ENCODE measurements at regions not wholly inside any gene's neighbourhood (a gene's known extent, or its start where the extent isn't known, plus 50 kb on each side); places are given as distances from the start of the nearest gene placed in this dataset.

- intact Hi-C loops (cut with DNase I): no loop called here
- 61 to 71% (median 67%) methylated on average over 6 of the region's 6 CpGs for WGBS, 3 donors
Measured at GRCh38 chr10:125332548-125333208, 172.3 kb upstream of the CTBP2 start.

GRCh38 chr10:125331056-125331455 lies 170.7 kb upstream of the CTBP2 start:
- Histone ChIP-seq H3K27me3 (no peaks in the 10 kb centered on the region), H3K27ac (no peak overlapping the region), H3K9me3 (no peaks in the 10 kb centered on the region), H3K36me3 (no peaks in the 10 kb centered on the region), H3K4me1 (ENCODE audit: insufficient read depth) (no peaks in the 10 kb centered on the region), H3K4me3 (no peak overlapping the region)
- TF ChIP-seq POLR2A (IDR thresholded peaks at IDR 0.05): no peak
- no peak for TF ChIP-seq CTCF (IDR thresholded peaks at IDR 0.05)
- intact Hi-C loops (cut with DNase I): no loop called here
- DNase-seq: no peak
- 90 to 92% (median 91%) methylated on average over 7 of the region's 7 CpGs for WGBS, 3 donors

More at GRCh38 chr10:125332548-125333208, 172.3 kb upstream of the CTBP2 start:
- no peak overlapping the region for H3K27ac ChIP-seq
- TF ChIP-seq EP300 (IDR thresholded peaks at IDR 0.05): no peak
- TF ChIP-seq POLR2A (IDR thresholded peaks at IDR 0.05): no peak
- H3K9me3 ChIP-seq: no peaks in the 10 kb centered on the region
- H3K27me3 ChIP-seq: no peaks in the 10 kb centered on the region
- DNase-seq: no peak
- H3K36me3 ChIP-seq: no peaks in the 10 kb centered on the region
- H3K4me3 ChIP-seq: no peak overlapping the region
- H3K4me1 ChIP-seq (ENCODE audit: insufficient read depth): no peaks in the 10 kb centered on the region

GRCh38 chr10:125329056-125329455 lies 168.7 kb upstream of the CTBP2 start:
- Histone ChIP-seq H3K27me3 (no peaks in the 10 kb centered on the region), H3K9me3 (no peaks in the 10 kb centered on the region), H3K36me3 (no peaks in the 10 kb centered on the region), H3K27ac (no peak overlapping the region), H3K4me1 (ENCODE audit: insufficient read depth) (no peaks in the 10 kb centered on the region), H3K4me3 (no peak overlapping the region)
- 69 to 75% (median 71%) methylated on average over 6 of the region's 6 CpGs for WGBS, 3 donors
- intact Hi-C loops (cut with DNase I): no loop called here
- no peak for TF ChIP-seq POLR2A (IDR thresholded peaks at IDR 0.05)
- no peak for TF ChIP-seq EP300 (IDR thresholded peaks at IDR 0.05)
- TF ChIP-seq CTCF (IDR thresholded peaks at IDR 0.05): no peak
- DNase-seq: no peak

GRCh38 chr10:125325326-125325725 lies 165.0 kb upstream of the CTBP2 start:
- WGBS, 3 donors: 58 to 62% (median 58%) methylated on average over 3 of the region's 3 CpGs
- Histone ChIP-seq H3K4me1 (ENCODE audit: insufficient read depth) (no peaks in the 10 kb centered on the region), H3K9me3 (peaks cover 0 to 6% of the 10 kb centered on the region in 2 donors), H3K4me3 (no peak overlapping the region), H3K36me3 (no peaks in the 10 kb centered on the region), H3K27me3 (no peaks in the 10 kb centered on the region), H3K27ac (no peak overlapping the region)
- TF ChIP-seq POLR2A (IDR thresholded peaks at IDR 0.05) (no peak), EP300 (IDR thresholded peaks at IDR 0.05) (no peak), CTCF (IDR thresholded peaks at IDR 0.05) (no peak)
- DNase-seq: no peak
- intact Hi-C loops (cut with DNase I): no loop called here

- intact Hi-C loops (cut with DNase I): no loop called here
- H3K9me3 ChIP-seq: no peaks in the 10 kb centered on the region
- H3K36me3 ChIP-seq: no peaks in the 10 kb centered on the region
- H3K27ac ChIP-seq: no peak overlapping the region
- no peaks in the 10 kb centered on the region for H3K4me1 ChIP-seq (ENCODE audit: insufficient read depth)
- no peak for DNase-seq
- WGBS, 3 donors: 61 to 67% (median 65%) methylated on average over 3 of the region's 3 CpGs
- no peaks in the 10 kb centered on the region for H3K27me3 ChIP-seq
- TF ChIP-seq CTCF (IDR thresholded peaks at IDR 0.05) (no peak), POLR2A (IDR thresholded peaks at IDR 0.05) (no peak), EP300 (IDR thresholded peaks at IDR 0.05) (no peak)
- H3K4me3 ChIP-seq: no peak overlapping the region
Measured at GRCh38 chr10:125316436-125316835, 156.1 kb upstream of the CTBP2 start.

All from ovary (tissue), 7 donors.